SW480 (cell line): ENCODE measurements at regions not wholly inside any gene's neighbourhood (a gene's known extent, or its start where the extent isn't known, plus 50 kb on each side); places are given as distances from the start of the nearest gene placed in this dataset.
"Not testable (repeated sequence)": the region's sequence is repeated elsewhere in the genome, so short reads cannot be mapped to it uniquely, and the experiment has no call there.

Experiments used
- DNase-seq: peaks from one replicate; pipeline ENCODE4 v3.0.0-alpha.2; 2016; ENCODE audit warnings: low spot score

DNA sequence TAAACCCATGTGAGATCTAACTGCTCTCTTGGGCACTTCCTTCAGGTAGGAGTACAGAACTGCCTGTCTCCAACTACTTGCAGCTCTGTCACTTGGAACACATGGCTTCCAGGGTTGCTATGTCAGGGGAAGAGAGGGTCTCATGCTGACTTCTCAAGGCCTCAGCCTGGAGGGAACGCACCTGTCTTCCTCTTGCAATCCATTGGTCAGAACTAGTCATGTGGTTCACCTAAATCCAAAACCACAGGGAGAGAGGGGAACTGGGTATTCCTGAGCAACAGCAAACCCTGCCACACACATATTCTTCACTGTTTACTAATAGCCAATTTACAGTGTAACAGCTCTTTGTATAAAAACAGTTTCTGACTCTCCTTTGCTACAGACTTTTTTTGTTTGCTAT lies 206.1 kb downstream of the KCNJ2 start:
- no peak for DNase-seq

DNA sequence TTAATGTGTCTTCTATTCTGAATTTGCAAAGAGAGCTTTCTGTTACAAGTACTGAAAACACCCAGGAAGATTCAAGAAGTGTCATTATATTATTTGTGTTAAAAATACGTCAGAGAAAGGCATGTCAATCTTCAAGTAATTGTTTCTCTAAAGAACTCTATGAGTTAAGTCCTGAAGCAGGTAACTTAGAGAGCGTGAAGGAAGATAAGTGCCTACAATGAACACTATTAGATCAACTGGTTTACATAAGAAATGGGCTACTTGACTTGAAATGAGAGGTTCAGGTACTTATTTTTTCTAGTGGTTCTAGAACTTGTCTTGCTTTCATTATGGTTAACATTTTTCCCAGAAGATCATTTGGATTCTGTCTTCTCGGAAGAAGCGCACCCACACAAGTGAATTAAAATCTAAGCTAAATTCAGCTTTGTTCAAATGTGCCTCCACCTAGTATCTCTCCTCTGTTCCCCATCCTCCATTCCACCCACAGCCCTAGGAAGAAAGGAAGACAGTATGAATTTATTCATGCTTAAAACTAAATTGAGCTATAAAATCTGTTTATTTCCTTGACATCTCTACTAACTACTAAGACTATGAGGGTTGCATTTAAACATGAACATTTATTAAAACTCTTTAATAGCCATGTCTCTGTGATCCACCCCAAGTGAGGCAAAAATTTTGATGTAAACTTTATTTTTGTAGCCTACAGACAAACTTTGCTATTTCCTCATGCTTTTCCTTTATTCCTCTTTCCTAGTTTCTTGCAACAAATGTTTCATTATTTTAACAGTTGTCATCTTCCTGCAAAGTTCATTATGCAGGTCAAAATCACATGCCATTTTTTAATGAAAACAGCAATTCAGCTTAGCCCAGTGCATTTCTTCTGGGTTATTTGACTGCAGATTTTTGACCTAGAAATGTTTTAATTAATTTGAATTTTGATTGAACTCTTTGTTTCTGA lies 206.8 kb downstream of the KCNJ2 start:
- no peak for DNase-seq

DNA sequence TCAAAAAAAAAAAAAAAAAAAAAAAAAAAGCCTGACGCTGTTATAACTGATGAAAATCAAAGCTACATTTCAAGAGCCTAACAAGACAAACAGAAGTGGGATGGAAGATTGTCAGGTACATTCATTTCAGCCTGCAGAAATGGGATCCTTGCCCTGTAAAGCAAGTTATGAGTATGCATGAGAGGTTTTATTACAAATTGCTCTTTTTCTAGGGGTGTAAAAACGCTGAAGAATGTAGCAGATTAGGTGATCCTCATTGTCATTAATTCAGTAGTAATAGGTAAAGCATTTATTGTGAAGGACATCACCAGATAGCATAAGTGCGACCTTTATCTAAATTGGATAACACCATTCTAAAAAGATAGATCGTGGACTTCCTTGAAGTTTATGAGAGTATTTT lies 208.3 kb downstream of the KCNJ2 start:
- DNase-seq = no peak

DNA sequence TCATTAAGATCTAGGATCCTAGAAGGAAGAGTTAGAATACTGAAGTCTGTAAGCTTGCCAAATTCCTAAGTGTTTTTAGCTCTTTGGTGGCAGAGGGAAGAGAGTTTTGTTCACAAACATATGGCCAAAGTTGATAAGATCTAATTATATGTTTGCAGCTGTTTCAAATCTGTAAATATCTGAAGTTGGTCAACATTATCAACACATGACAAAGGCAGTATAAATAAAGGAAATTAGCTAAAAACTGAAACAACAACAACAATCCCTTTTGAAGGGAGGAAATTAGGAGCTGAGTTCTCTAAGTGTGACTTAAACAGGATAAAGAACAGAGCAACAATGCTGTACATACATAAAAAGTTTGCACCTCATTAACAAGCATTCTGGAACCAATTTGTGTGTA lies 208.7 kb downstream of the KCNJ2 start:
- DNase-seq = no peak

DNA sequence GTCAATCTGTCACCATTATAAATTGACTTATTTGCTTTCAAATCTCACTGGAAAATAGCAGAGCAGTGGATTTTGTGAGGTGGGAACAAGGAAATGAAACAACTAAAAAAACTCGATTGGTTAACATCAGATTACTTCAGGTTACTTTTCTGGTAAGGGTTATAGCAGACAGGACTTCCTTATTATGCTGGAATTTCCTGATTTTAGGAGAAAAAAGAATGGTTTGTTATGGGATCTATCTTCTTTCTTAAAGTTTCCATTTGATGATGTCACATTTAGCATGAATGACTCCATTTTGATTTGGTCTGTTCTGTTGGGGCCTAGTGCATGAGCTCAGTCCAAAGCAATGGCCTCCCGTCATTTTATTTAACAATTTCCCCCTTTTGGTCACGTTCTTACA lies 210.6 kb downstream of the KCNJ2 start:
- no peak for DNase-seq

DNA sequence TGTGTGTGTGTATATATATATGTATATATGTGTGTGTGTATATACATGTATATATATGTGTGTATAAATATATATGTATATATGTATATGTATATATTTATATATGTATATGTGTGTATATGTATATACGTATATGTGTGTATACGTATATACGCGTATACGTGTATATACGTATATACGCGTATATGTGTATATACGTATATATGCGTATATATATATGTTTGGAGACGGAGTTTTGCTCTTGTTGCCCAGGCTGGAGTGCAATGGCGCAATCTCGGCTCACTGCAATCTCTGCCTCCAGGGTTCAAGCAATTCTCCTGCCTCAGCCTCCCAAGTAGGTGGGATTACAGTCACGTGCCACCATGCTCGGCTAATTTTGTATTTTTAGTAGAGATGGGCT lies 212.6 kb downstream of the KCNJ2 start:
- DNase-seq = not testable (repeated sequence)

DNA sequence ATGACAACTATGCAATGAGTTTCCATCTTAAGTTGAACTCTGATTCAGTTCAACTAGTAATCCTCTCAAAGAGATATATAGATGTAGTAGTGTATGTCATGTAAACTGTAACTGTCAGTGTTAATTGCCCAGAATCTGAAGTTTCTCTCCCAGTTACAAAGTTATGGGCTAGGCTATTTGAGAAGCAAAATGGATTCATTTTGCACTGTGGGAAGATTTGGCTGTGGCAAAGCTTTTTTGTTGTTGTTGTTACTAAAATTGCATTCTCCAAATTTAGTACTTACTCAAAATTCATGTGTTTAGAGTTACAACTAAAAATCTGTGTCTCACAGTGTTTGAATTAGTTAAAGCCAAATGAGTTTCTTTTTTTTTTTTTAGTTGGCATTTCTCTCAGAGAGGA lies 219.0 kb downstream of the KCNJ2 start:
- no peak for DNase-seq

DNA sequence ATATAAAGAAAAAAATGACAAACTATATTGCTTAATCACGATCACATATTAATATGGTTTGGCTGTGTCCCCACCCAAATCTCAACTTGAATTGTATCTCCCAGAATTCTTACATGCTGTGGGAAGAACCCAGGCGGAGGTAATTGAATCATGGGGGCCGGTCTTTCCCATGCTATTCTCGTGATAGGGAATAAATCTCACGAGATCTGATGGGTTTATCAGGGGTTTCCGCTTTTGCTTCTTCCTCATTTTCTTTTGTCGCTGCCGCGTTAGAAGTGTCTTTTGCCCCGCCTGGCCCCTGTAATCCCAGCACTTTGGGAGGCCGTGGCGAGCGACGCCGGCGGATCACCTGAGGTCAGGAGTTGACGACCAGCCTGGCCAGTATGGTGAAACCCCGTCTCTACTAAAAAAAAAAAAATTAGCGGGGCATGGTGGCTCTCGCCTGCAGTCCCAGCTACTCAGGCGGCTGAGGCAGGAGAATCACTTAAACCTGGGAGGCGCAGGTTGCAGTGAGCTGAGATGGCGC lies 220.0 kb downstream of the KCNJ2 start:
- DNase-seq = not testable (repeated sequence)

DNA sequence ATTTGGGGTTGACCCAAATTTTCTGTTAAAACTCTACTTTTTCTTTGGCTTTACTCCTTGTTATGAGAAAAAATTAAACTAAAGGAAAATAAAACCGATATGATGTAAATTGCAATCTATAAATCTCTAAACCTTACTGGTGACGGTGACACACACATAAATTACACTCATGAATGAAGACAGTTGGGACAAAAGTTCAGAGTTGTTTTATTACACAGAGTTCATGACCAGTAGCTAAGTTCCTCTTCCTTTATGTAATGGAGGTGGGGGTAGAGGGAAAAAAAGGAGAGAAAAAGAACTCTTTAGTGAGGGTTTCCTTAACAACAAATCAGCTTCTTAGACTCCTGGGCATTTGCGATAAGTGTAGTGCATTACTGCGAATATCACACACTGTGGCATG lies 220.7 kb downstream of the KCNJ2 start:
- no peak for DNase-seq

DNA sequence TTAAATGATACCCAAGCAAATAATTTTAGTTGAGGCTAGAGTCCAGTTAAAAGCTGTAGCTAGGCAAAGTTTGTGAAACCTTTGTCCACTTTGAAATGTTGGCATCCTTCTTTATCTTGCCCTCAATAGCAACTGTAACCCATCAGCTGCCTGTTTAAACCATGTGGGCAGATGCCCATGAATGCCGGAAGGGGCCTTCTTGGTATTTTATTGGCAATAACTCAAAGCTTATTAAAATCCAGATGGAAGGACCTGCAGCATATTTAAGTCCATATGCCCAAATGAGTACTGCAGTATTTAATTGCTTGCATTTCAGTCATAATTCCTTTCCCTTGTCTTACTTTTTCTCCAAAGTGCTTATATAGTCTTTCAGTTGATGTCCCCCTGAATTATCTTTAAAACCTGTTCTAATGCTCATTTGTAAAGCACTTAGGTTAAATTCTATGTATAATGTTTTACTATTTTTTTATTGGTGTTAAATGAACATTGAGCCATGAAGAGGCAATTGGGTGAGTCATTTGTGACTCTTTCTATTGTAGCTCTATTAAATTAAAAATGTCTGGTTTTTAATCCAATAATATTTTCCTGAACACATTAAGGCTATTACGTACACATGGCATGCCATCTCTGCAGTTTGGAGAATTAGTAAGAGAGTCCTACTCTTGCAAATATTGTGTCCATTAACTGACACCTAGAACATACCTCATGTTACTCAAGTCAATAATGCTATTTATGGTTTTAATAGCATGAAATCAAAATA lies 225.3 kb downstream of the KCNJ2 start:
- no peak for DNase-seq

DNA sequence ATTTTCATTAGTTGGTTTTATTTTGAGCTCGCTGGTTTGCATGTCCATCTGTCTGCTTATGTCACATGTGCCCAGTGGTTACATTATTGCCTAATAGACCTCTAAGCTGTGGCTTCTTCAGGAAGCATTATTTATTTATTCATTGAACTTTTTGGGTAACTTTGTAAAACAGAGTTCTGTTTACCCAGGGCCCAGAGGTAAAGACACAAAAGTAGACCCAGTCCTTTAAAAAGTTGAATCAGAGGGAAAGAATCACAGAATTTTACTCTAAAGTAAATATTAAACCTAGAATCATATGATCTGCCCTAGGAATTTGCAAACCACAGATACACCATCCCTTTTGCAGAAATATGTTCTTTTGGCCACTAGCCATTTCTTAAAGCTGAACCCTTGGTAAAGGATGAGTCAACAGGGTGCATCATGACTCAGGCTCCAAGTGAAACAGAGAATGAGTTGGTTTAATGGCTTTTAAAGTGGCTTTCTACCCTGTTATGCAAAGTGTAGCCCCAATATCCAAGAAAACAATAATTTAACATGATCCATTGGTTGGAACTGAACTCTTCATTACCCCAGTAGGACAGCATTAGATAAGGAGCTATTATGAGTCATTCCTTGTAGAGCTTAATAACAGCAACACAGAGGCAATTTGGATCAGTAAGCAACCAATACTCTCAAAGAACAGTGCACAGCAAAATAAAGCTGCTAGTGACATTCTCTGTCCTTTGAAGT lies 236.3 kb downstream of the KCNJ2 start:
- DNase-seq = peak; percentile 34

DNA sequence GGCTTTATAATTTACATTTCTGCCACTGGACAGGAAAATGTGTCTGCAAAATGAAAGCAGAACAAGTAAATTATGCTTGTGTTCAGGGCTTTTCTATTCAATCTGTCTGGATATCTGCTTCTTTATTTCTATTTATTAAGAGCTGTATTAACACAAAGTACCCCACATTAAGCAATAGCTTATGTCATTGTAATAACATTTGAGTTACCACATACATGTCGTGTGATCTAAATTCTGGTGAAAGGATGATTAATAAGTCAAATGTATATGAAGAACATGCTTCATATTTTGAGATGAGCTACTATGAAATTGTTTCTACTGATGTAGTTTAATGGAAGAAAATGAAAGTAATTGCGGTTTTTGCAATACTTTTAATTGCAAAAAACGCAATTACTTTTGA lies 238.2 kb downstream of the KCNJ2 start:
- DNase-seq = no peak

DNA sequence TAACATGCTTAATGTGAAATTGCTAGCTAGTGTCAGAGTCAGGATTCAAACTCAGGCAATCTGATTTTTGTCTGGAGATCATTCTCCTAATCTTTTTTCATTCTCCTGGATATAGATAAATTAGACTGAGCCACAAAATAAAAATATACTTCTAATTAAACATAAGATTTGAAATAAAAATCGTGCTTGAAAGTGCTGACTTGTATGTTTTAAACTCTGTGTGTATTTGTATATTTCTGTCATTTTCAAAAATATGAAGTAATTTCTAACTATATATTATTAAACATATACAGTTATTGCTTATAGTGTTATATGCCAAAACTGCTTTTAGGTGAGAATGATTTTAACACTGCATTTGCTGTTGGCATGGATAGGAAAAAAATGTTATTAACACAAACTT lies 239.4 kb downstream of the KCNJ2 start:
- no peak for DNase-seq

DNA sequence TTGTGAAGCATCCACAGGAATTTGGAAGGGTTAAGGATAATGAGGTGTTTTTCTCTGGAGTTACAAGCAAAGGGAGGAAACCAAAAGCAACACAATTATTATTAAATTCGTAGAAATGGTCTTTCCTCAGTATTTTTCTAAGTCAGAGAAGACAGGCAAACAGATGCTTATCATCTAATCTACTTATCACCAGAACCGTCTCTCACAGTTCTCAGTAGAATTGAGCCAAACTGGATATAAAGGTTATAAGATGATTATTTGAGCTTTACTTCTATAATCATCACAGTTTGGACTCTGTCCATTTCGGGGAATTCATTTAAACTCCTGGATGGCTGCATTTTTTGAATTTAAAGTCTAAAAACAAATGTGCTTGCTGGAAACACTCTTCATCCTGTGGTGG lies 245.0 kb downstream of the KCNJ2 start:
- no peak for DNase-seq

DNA sequence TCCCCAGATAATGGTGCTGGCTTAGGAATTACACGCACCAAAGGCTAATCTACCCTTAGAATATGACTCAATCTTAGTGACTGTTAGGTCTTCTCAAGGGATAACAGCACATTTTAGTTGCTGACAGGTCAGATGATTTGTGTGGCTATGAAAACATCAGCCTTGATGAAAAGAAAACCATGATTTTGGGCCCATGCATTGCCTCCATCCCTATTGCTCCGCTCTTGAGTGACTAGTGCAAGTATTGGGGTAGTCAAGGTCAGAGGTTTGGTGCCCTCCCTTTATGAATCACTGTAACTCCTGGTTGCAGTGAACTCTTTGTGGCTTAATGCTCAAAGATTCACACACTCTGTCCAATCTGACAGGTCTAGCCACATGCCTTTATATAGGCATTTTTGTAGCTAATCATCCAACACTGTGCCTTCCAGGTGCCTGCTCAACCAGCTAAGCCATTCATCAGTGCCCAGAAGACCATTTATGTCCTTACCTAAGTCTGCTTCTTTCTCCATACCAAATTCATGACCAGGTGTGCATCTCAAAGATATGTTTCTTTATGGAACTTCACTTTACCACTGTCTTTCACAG lies 251.6 kb downstream of the KCNJ2 start:
- no peak for DNase-seq

DNA sequence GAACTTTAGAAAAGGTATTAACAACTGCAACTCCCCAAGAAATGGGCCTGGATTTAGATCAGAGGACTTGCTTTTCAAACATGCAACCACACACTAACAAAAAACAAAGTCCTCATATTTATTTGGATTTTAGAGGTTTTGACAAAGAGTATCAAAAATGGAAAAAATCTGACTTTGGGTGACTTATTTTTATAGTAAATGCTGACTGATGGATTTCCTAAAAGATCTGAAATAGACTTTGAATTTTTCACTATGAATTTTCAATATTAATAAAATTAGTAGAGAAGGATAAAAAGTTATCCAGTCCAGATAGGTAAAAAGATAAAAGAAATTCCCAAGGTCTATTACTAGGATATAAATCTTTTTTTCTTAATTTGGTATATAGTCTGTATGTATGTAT lies 253.5 kb downstream of the KCNJ2 start:
- no peak for DNase-seq

DNA sequence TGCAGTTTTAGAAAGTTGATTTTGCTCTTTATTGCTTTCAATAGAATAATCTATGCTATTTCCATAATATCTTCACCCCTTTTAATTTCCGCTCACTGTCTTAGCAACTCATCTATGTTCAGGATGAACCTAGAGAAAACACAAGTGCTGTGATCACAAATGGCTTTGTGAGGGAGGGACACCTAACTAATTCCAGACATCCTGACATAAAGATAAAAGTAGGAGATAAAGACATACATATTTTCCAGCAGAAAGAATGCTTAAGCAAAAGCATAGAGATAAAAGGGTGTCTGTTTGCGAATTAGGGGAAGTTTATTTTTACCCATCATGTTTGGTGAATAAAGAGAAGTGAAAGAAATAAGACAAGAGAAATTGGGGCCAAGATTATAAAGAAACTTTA lies 254.2 kb downstream of the KCNJ2 start:
- DNase-seq = no peak

DNA sequence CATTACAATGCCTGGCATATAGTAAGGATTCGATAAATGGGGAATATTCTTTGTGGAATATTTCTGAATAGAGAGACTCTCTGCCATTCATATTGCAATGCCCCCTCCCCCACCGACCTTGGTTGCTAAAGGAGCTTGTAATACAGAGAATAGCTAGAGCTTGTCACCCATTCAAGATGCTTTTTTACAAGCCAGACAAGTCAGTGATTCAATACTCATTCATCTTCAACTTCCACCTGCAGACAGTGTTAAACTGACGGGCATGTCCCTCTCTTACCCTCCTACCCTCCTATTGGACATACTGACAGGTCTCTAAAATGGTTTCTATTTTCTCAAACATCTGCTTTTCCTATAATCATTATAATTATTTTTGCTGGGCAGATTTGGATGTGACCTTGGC lies 257.4 kb downstream of the KCNJ2 start:
- no peak for DNase-seq

DNA sequence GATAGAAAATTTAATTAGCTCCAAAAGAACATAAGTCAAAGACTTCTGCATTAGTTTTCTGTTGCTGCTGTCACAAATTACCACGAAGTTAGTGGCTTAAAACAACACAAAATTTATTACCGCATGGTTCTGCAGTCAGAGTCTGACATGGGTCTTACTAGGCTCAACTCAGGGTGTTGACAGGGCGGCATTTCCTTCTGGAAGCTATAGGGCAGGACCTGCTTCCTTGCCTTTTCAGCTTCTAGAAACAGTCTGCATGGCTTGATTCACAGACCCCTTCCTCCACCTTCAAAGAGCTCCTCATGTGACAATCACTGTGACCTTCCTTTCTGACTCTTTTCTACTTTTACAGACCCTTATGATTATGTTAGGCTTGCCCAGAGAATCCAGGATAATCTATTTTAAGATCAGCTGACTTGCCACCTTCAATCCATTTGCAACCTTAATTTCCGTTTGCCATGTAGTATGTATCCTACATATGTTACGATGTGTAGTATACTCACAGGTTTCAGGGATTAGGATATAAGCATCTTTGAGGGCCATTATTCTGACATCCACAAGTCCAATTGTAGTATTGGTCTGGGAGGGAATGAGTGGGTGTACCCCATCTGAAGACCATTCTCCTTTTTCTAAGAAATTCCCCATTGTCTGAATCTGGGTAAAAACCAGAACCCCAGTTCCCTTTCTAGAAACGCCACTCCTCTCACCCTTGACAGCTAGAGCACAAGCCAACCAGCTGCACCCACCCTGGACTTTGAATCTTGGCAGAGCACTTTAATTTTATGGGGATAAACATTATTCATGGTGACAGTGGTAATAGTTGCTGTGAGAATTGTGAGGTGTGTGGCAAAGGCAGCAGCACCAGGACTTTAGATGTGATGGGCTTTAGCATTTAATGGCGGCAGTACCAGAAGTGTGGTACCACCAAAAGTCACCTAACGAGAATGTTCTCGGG lies 265.5 kb downstream of the KCNJ2 start:
- no peak for DNase-seq

DNA sequence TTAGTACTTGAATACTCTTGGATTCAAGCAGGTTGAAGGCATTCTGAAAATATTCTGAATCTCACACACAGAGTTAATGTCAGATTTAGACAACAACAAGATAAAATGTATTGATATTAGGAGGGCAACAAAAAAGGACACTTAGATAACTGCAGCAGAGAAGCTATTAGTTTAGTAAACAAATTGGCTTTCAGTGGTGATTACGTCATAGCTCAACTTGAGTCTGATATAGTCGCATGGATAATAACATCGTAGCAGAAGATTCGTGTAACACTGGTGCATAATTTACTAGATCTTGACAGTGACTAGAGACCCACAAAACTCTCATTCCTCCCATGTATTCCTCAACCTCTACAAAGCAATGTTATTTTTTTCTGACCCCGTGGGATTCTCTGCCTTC lies 268.3 kb downstream of the KCNJ2 start:
- DNase-seq = no peak

DNA sequence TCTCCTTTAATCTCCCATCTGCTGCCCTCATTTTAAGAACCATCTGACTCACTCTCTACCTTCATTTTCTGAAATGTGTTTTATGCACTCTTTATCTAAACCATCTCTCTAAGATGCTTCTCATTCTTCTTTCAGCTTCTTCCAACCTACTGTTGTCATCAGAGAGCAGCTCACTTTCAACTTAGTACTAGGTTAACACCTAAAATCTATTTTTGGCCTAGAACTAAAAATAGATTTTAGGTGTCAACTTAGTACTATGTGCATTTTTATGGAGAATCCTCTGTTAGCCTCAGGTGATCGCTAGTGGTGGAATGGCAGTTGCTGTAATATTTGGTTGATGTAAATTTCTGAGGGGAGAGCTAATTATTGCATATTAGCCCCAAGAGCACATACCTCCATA lies 277.1 kb downstream of the KCNJ2 start:
- no peak for DNase-seq
